Neural progenitor cell (in vitro differentiated cells): ENCODE measurements at regions not wholly inside any gene's neighbourhood (a gene's known extent, or its start where the extent isn't known, plus 50 kb on each side); places are given as distances from the start of the nearest gene placed in this dataset.
"Not testable (repeated sequence)": the region's sequence is repeated elsewhere in the genome, so short reads cannot be mapped to it uniquely, and the experiment has no call there.

Source experiments
- DNase-seq: peaks from one replicate; pipeline ENCODE4 v3.0.0-alpha.2; 2016; ENCODE audit warnings: low spot score
- H2AFZ ChIP-seq: fragments of 200-600 bp; sonication (generic); replicated peaks from 2 replicates; pipeline ENCODE4 v1.6.1; 2016; ENCODE audit warnings: antibody characterized with exemption
- H3F3A ChIP-seq: fragments of 200-600 bp; sonication (generic); 2 replicates; pipeline ENCODE4 v1.6.1; 2016; ENCODE audit warnings: antibody characterized with exemption, low read depth
- H3K27ac ChIP-seq: fragments of 200-600 bp; sonication (generic); 2 replicates; pipeline ENCODE4 v1.5.1; 2016; ENCODE audit warnings: mild to moderate bottlenecking
- H3K27me3 ChIP-seq: fragments of 200-600 bp; sonication (generic); 2 replicates; pipeline ENCODE4 v1.6.1; 2016; ENCODE audit warnings: mild to moderate bottlenecking, moderate library complexity
- H3K36me3 ChIP-seq: fragments of 200-600 bp; sonication (generic); 2 replicates; pipeline ENCODE4 v1.5.1; 2016
- H3K4me1 ChIP-seq: fragments of 200-600 bp; sonication (generic); 2 replicates; pipeline ENCODE4 v1.6.1; 2016; ENCODE audit warnings: mixed run types
- H3K4me2 ChIP-seq: fragments of 200-600 bp; sonication (generic); 2 replicates; pipeline ENCODE4 v1.6.1; 2016
- H3K4me3 ChIP-seq: fragments of 200-600 bp; sonication (generic); 2 replicates; pipeline ENCODE4 v1.5.1; 2016
- H3K79me2 ChIP-seq: fragments of 200-600 bp; sonication (generic); 2 replicates; pipeline ENCODE4 v1.6.1; 2016; ENCODE audit warnings: low read depth
- H3K9ac ChIP-seq: fragments of 200-600 bp; sonication (generic); 2 replicates; pipeline ENCODE4 v1.6.1; 2016
- H3K9me3 ChIP-seq: fragments of 200-600 bp; sonication (generic); 2 replicates; pipeline ENCODE4 v1.5.1; 2016; ENCODE audit warnings: low read depth
- H4K20me1 ChIP-seq: fragments of 200-600 bp; sonication (generic); 2 replicates; pipeline ENCODE4 v1.6.1; 2016; ENCODE audit warnings: low read depth
- H3K27ac Mint-ChIP-seq: 3 replicates; pipeline ENCODE4 v1.8.0; 2021; ENCODE audit warnings: mixed read lengths
- H3K27me3 Mint-ChIP-seq: 2 replicates; pipeline ENCODE4 v1.8.0; 2022; ENCODE audit warnings: low read depth, mild to moderate bottlenecking, inconsistent platforms, moderate library complexity, mixed read lengths; ENCODE audit not compliant: insufficient read depth
- H3K36me3 Mint-ChIP-seq: 3 replicates; pipeline ENCODE4 v1.8.0; 2021; ENCODE audit warnings: mixed read lengths
- H3K4me1 Mint-ChIP-seq: 3 replicates; pipeline ENCODE4 v1.8.0; 2021; ENCODE audit warnings: mixed read lengths
- H3K4me3 Mint-ChIP-seq: 3 replicates; pipeline ENCODE4 v1.8.0; 2021; ENCODE audit warnings: mild to moderate bottlenecking, moderate library complexity, mixed read lengths
- H3K9me3 Mint-ChIP-seq: 3 replicates; pipeline ENCODE4 v1.8.0; 2020; ENCODE audit warnings: mixed read lengths
- CTCF ChIP-seq: fragments of 200-600 bp; sonication (generic); IDR thresholded peaks from 2 replicates; pipeline ENCODE4 v1.5.1; 2017; ENCODE audit warnings: antibody characterized with exemption, mild to moderate bottlenecking
- EZH2 ChIP-seq: fragments of 200-600 bp; sonication (generic); IDR thresholded peaks from 2 replicates; pipeline ENCODE4 v1.6.1; 2017; ENCODE audit warnings: antibody characterized with exemption, mild to moderate bottlenecking, moderate library complexity
- EZH2phosphoT487 ChIP-seq: fragments of 200-600 bp; sonication (generic); IDR thresholded peaks from 2 replicates; pipeline ENCODE4 v1.6.1; 2017; ENCODE audit warnings: antibody characterized with exemption

- H3K9me3 ChIP-seq, result no peaks in the 10 kb centered on the region
These were observed 100.1 kb upstream of the PRSS3 start for GRCh38 chr9:33695299-33695698.

DNA sequence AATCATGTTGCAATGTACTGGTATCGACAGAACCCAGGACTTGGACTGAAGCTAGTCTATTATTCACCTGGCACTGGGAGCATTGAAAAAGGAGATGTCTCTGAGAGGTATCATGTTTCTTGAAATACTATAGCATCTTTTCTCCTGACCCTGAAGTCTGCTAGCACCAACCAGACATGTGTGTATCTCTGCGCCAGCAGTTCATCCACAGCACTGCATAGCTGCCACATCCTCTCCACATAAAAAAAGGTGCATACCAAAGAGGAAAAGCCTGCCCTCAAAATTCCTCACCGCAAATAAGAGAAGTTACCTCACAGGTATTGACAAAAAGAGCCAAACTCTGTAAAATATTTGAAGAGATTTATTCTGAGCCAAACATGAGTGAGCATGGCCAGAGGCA lies 99.5 kb upstream of the PRSS3 start:
- Histone ChIP-seq H3K27me3 (no peaks in the 10 kb centered on the region), H3K79me2 (no peaks in the 10 kb centered on the region), H3K9me3 (no peaks in the 10 kb centered on the region), H2AFZ (no peak overlapping the region), H4K20me1 (no peaks in the 10 kb centered on the region), H3K27ac (no peak overlapping the region), H3K4me3 (no peak overlapping the region), H3K9ac (no peak overlapping the region), H3K4me1 (no peaks in the 10 kb centered on the region), H3K36me3 (no peaks in the 10 kb centered on the region), H3F3A (no peaks in the 10 kb centered on the region), H3K4me2 (no peak overlapping the region)
- DNase-seq, result no peak
- Mint-ChIP-seq H3K36me3 (peaks cover 3% of the 10 kb centered on the region), H3K9me3 (no peaks in the 10 kb centered on the region), H3K27me3 (peaks cover 5% of the 10 kb centered on the region), H3K4me3 (no peak overlapping the region), H3K27ac (no peak overlapping the region), H3K4me1 (peaks cover 15% of the 10 kb centered on the region)
- no peak for TF ChIP-seq CTCF
- no peak for TF ChIP-seq EZH2
- no peak for TF ChIP-seq EZH2phosphoT487

More at GRCh38 chr9:33695299-33695698, 100.1 kb upstream of the PRSS3 start:
- no peaks in the 10 kb centered on the region for H3K79me2 ChIP-seq
- H3K27ac Mint-ChIP-seq, result no peak overlapping the region
- H3K9me3 Mint-ChIP-seq, result no peaks in the 10 kb centered on the region
- H3K4me3 ChIP-seq, result no peak overlapping the region
- peaks cover 4% of the 10 kb centered on the region for H3K27me3 Mint-ChIP-seq
- H3K27me3 ChIP-seq, result no peaks in the 10 kb centered on the region
- no peaks in the 10 kb centered on the region for H3K36me3 ChIP-seq
- DNase-seq, result no peak
- H2AFZ ChIP-seq, result no peak overlapping the region
- H3K4me2 ChIP-seq, result no peak overlapping the region
- H3K9ac ChIP-seq, result no peak overlapping the region
- H3K4me1 Mint-ChIP-seq, result peaks cover 15% of the 10 kb centered on the region
- H3K4me3 Mint-ChIP-seq, result no peak overlapping the region
- H3K36me3 Mint-ChIP-seq, result peaks cover 3% of the 10 kb centered on the region
- TF ChIP-seq EZH2 (no peak), CTCF (no peak), EZH2phosphoT487 (no peak)
- H3K27ac ChIP-seq, result no peak overlapping the region
- no peaks in the 10 kb centered on the region for H3F3A ChIP-seq
- no peaks in the 10 kb centered on the region for H3K4me1 ChIP-seq
- no peaks in the 10 kb centered on the region for H4K20me1 ChIP-seq

DNA sequence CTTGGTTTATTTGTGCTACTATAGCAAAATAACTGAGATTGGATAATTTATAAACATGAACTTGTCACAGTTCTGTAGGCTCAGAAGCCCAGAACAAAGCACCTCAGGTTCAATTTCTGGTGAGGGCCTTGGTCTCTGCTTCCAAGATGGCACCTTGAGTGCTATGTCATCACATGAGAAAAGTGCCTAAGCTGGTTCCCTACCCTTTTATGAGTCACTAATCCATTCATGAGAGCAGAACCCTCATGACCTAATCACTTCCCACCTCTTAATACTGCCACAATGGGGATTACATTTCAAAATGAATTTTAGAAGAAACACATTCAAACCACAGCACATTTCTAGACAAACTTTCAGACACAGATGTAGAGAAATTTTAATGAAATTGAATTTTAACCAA lies 98.2 kb upstream of the PRSS3 start:
- H3K4me2 ChIP-seq, result no peak overlapping the region
- H3K27ac ChIP-seq, result no peak overlapping the region
- H3K4me1 Mint-ChIP-seq, result peaks cover 15% of the 10 kb centered on the region
- no peak overlapping the region for H3K9ac ChIP-seq
- no peaks in the 10 kb centered on the region for H3K4me1 ChIP-seq
- no peaks in the 10 kb centered on the region for H3K27me3 ChIP-seq
- H4K20me1 ChIP-seq, result no peaks in the 10 kb centered on the region
- H3K27ac Mint-ChIP-seq, result no peak overlapping the region
- H3K9me3 Mint-ChIP-seq, result no peaks in the 10 kb centered on the region
- no peak overlapping the region for H2AFZ ChIP-seq
- TF ChIP-seq CTCF (no peak), EZH2phosphoT487 (no peak), EZH2 (no peak)
- no peaks in the 10 kb centered on the region for H3F3A ChIP-seq
- no peak overlapping the region for H3K4me3 ChIP-seq
- DNase-seq, result no peak
- peaks cover 3% of the 10 kb centered on the region for H3K36me3 Mint-ChIP-seq
- H3K9me3 ChIP-seq, result no peaks in the 10 kb centered on the region
- H3K79me2 ChIP-seq, result no peaks in the 10 kb centered on the region
- no peaks in the 10 kb centered on the region for H3K36me3 ChIP-seq
- peaks cover 7% of the 10 kb centered on the region for H3K27me3 Mint-ChIP-seq
- no peak overlapping the region for H3K4me3 Mint-ChIP-seq

GRCh38 chr9:33698267-33698666 lies 97.1 kb upstream of the PRSS3 start:
- no peaks in the 10 kb centered on the region for H4K20me1 ChIP-seq
- H3K36me3 ChIP-seq, result no peaks in the 10 kb centered on the region
- no peak overlapping the region for H3K9ac ChIP-seq
- DNase-seq, result no peak
- Mint-ChIP-seq H3K9me3 (no peaks in the 10 kb centered on the region), H3K36me3 (peaks cover 3% of the 10 kb centered on the region), H3K27ac (no peak overlapping the region), H3K27me3 (peaks cover 5% of the 10 kb centered on the region), H3K4me3 (no peak overlapping the region), H3K4me1 (peaks cover 15% of the 10 kb centered on the region)
- no peaks in the 10 kb centered on the region for H3K9me3 ChIP-seq
- no peaks in the 10 kb centered on the region for H3K4me1 ChIP-seq
- H3K4me3 ChIP-seq, result no peak overlapping the region
- H3F3A ChIP-seq, result no peaks in the 10 kb centered on the region
- TF ChIP-seq EZH2 (no peak), CTCF (no peak), EZH2phosphoT487 (no peak)
- H3K79me2 ChIP-seq, result no peaks in the 10 kb centered on the region
- H3K4me2 ChIP-seq, result no peak overlapping the region
- no peak overlapping the region for H3K27ac ChIP-seq
- no peaks in the 10 kb centered on the region for H3K27me3 ChIP-seq
- no peak overlapping the region for H2AFZ ChIP-seq

GRCh38 chr9:33700940-33701339 lies 94.4 kb upstream of the PRSS3 start:
- H3K36me3 ChIP-seq, H3K27me3 ChIP-seq, H3K4me1 ChIP-seq, H3K4me3 Mint-ChIP-seq, H3K4me2 ChIP-seq, H3F3A ChIP-seq, H3K4me3 ChIP-seq, H3K27ac ChIP-seq, H3K36me3 Mint-ChIP-seq, H3K79me2 ChIP-seq, H3K9me3 ChIP-seq, H4K20me1 ChIP-seq, H3K9ac ChIP-seq, H2AFZ ChIP-seq, DNase-seq, H3K27ac Mint-ChIP-seq, H3K9me3 Mint-ChIP-seq, H3K27me3 Mint-ChIP-seq: not testable (repeated sequence)
- peaks cover 26% of the 10 kb centered on the region for H3K4me1 Mint-ChIP-seq
